Urinary bladder (tissue), 3 donors: ENCODE measurements at regions not wholly inside any gene's neighbourhood (a gene's known extent, or its start where the extent isn't known, plus 50 kb on each side); places are given as distances from the start of the nearest gene placed in this dataset.
"Not testable (repeated sequence)": the region's sequence is repeated elsewhere in the genome, so short reads cannot be mapped to it uniquely, and the experiment has no call there.

ENCODE experiments used
- DNase-seq: peaks from one replicate; pipeline ENCODE4 v3.0.0-alpha.2; 2015; ENCODE audit errors: extremely low spot score
- H3K27ac ChIP-seq: one replicate; pipeline ENCODE4 v1.5.1; 2013; ENCODE audit warnings: low read depth, mild to moderate bottlenecking, moderate library complexity
- H3K36me3 ChIP-seq: one replicate; pipeline ENCODE4 v1.6.1; 2013; ENCODE audit warnings: mild to moderate bottlenecking, moderate library complexity; ENCODE audit not compliant: insufficient read depth
- H3K4me1 ChIP-seq: one replicate; pipeline ENCODE4 v1.6.1; 2013; ENCODE audit warnings: mild to moderate bottlenecking, moderate library complexity; ENCODE audit not compliant: insufficient read depth
- H3K4me3 ChIP-seq: one replicate; pipeline ENCODE4 v1.5.1; 2013; ENCODE audit warnings: low read depth, low read length
- WGBS: extraction: QIAGEN DNeasy Blood & Tissue Kit; methylation state at CpG from one replicate; pipeline ENCODE4 v1.1.7; 2013; 5-methylcytosine and 5-hydroxymethylcytosine counted together
- donor health status: healthy with polysubstance abuse.
- donor health status: healthy.

GRCh38 chr2:225865468-225865867 is 466.0 kb downstream of the NYAP2 start:
- DNase-seq: no peak
- Histone ChIP-seq H3K4me3 (no peak overlapping the region), H3K36me3 (no peaks in the 10 kb centered on the region), H3K27ac (no peak overlapping the region), H3K4me1 (no peaks in the 10 kb centered on the region)

DNA sequence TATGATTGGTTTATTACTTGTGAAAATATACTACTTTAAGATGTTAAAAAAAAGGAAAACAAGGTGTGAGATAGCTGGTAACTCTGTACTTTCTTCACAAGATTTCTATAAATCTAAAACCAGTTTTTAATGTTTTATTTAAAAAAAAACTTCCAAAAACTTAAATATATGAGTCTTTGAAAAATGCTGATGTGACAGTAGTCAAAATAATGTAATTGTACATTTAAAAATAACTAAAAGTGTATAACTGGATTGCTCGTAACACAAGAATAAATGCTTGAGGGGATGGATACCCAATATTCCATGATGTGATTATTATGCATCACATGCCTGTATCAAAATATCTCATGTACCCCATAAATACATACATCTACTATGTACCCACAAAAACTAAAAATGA is 464.9 kb downstream of the NYAP2 start:
- no peak overlapping the region for H3K4me3 ChIP-seq
- WGBS: 100% methylated on average over 1 of the region's 1 CpG
- DNase-seq: no peak
- no peaks in the 10 kb centered on the region for H3K36me3 ChIP-seq
- no peak overlapping the region for H3K27ac ChIP-seq
- H3K4me1 ChIP-seq: no peaks in the 10 kb centered on the region

DNA sequence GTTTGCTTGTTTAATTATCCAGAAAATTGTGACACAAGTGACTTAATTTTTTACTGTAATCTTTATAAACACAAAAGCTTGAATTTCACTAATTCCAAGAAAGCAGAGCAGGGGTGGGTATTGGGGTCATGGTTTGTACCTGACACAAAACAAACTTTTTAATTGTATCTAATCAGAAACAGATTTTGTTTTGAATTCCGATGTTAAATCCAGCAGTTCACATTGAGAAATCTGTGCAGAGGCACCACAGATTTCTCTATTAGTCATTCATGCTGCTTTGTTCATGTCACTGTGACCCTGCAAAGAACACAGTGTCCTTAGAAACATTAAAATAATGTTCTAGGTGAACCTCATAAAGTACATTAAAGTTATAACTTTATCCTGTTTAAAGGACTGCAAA is 443.4 kb downstream of the NYAP2 start:
- no peak overlapping the region for H3K27ac ChIP-seq
- no peaks in the 10 kb centered on the region for H3K4me1 ChIP-seq
- H3K36me3 ChIP-seq: no peaks in the 10 kb centered on the region
- WGBS: 47% methylated on average over 1 of the region's 1 CpG
- DNase-seq: no peak
- H3K4me3 ChIP-seq: no peak overlapping the region

GRCh38 chr2:225841314-225841713 is 441.8 kb downstream of the NYAP2 start:
- no peaks in the 10 kb centered on the region for H3K4me1 ChIP-seq
- no peak overlapping the region for H3K27ac ChIP-seq
- WGBS: 41% methylated on average over 1 of the region's 1 CpG

DNA sequence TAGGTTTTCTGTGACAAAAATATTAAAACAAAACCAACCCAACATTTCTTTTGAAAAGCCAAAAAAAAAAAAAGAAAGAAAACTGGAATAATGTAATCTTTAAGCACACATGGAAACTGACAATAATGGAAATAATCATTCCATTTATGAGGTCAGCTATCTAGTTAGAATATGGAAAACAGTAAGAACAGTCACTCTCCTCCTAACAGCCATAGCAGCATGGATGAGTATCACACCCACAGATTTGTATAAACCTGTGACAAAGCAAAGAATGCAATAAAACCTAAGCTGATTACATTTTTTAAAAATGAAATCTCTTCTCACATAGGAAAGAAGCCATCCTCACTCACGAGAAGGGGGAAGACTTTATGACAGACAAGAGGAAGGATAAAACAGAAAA is 437.8 kb downstream of the NYAP2 start:
- Histone ChIP-seq H3K27ac (no peak overlapping the region), H3K4me1 (no peaks in the 10 kb centered on the region), H3K4me3 (no peak overlapping the region), H3K36me3 (no peaks in the 10 kb centered on the region)
- DNase-seq: no peak
- 52% methylated on average over 1 of the region's 1 CpG for WGBS

More at GRCh38 chr2:225841314-225841713, 441.8 kb downstream of the NYAP2 start:
- no peak for DNase-seq
- Histone ChIP-seq H3K36me3 (no peaks in the 10 kb centered on the region), H3K4me3 (no peak overlapping the region)

GRCh38 chr2:225824748-225825449 is 425.4 kb downstream of the NYAP2 start:
- H3K4me3 ChIP-seq: no peak overlapping the region
- H3K4me1 ChIP-seq: no peaks in the 10 kb centered on the region
- no peak for DNase-seq
- H3K36me3 ChIP-seq: no peaks in the 10 kb centered on the region
- WGBS: 90% methylated on average over 11 of the region's 11 CpGs
- H3K27ac ChIP-seq: no peak overlapping the region

- no peak for DNase-seq
- 92% methylated on average over 2 of the region's 2 CpGs for WGBS
- no peak overlapping the region for H3K4me3 ChIP-seq
- no peaks in the 10 kb centered on the region for H3K4me1 ChIP-seq
- H3K36me3 ChIP-seq: no peaks in the 10 kb centered on the region
- H3K27ac ChIP-seq: no peak overlapping the region
These were observed 421.8 kb downstream of the NYAP2 start for GRCh38 chr2:225821351-225821750.

GRCh38 chr2:225820826-225821225 is 421.3 kb downstream of the NYAP2 start:
- WGBS: 45% methylated on average over 7 of the region's 7 CpGs

GRCh38 chr2:225814554-225814953 is 415.0 kb downstream of the NYAP2 start:
- no peak for DNase-seq
- Histone ChIP-seq H3K4me3 (no peak overlapping the region), H3K36me3 (no peaks in the 10 kb centered on the region), H3K27ac (no peak overlapping the region), H3K4me1 (no peaks in the 10 kb centered on the region)

More at GRCh38 chr2:225820826-225821225, 421.3 kb downstream of the NYAP2 start:
- H3K36me3 ChIP-seq: no peaks in the 10 kb centered on the region
- H3K27ac ChIP-seq: no peak overlapping the region
- H3K4me1 ChIP-seq: no peaks in the 10 kb centered on the region
- DNase-seq: no peak
- no peak overlapping the region for H3K4me3 ChIP-seq

DNA sequence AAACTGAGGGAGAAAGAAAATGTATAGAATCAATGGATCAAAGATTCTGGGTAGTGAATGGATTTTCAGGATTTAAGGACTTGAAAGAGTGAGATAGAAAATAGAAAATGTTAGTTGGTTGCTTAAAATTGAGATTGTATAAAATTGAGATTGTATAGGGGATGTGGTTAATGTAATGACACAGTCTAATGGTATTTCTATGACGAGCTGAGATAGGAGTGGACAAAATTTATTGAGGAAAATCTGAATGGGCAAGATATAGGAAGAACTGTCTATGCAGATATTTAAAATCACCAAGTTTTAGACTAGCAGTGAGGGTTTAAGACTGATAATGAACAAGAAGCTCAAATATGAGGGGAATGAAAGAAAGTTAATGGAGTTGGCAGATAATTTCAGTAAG is 406.6 kb downstream of the NYAP2 start:
- H3K4me3 ChIP-seq: no peak overlapping the region
- WGBS: 61% methylated on average over 1 of the region's 1 CpG
- H3K4me1 ChIP-seq: no peaks in the 10 kb centered on the region
- H3K36me3 ChIP-seq: no peaks in the 10 kb centered on the region
- no peak for DNase-seq
- no peak overlapping the region for H3K27ac ChIP-seq

DNA sequence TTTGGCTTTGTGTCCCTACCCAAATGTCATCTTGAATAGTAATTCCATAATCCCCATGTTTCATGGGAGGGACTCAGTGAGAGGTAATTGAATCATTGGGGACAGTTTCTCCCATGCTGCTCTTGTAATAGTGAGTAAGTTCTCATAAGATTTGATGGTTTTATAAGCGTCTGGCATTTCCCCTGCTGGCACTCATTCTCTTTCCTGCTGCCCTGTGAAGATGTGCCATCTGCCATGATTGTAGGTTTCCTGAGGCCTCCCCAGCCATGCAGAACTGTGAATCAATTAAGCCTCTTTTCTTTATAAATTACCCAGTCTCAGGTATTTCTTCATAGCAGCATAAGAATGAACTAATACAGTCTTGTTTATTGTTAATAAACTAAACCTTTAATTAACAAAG is 402.6 kb downstream of the NYAP2 start:
- H3K4me3 ChIP-seq, DNase-seq, H3K36me3 ChIP-seq, H3K4me1 ChIP-seq, H3K27ac ChIP-seq: not testable (repeated sequence)
- 83% methylated on average over 1 of the region's 1 CpG for WGBS

GRCh38 chr2:225797394-225797793 is 397.9 kb downstream of the NYAP2 start:
- 72% methylated on average over 2 of the region's 2 CpGs for WGBS
- H3K4me1 ChIP-seq: no peaks in the 10 kb centered on the region
- no peaks in the 10 kb centered on the region for H3K36me3 ChIP-seq
- H3K27ac ChIP-seq: no peak overlapping the region
- H3K4me3 ChIP-seq: no peak overlapping the region
- DNase-seq: no peak

- 95% methylated on average over 2 of the region's 2 CpGs for WGBS
- no peak for DNase-seq
- Histone ChIP-seq H3K4me3 (no peak overlapping the region), H3K27ac (no peak overlapping the region), H3K4me1 (no peaks in the 10 kb centered on the region), H3K36me3 (no peaks in the 10 kb centered on the region)
These were observed 395.3 kb downstream of the NYAP2 start for GRCh38 chr2:225794652-225795400.

DNA sequence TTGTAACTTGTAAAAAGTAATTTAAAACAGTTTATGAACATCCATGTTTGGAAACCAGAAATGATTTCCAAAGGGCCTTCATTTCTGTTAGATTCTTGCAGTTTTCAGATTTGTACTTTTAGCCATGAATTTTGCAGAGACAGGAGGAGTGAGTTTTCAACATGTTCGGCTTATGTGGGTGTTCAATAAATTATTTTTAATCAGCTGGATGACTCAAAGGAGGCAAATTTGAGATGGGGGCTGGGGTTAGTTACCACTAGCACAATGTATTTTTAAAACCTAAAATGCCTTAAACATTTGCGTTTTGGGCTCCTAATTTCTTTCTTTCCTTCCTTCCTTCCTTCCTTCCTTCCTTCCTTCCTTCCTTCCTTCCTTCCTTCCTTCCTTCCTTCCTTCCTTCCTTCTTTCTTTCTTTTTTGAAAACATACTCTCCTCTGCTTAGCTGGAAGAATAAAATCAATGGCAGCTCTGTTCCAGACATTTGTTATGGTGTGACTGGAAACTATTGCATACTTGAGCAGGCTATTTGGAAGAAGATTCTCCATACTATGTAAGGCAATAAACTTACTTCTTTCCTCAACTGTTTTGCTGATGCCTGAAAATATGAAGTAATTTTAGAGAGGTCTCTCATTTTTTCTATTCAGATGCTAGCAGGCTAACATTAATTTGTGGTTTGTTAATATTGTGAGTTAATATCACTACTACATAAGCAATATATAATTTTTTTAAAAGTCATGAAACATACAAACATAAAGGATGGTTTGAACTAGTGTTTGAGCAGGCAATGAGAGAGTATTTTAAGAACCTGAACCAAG is 394.4 kb downstream of the NYAP2 start:
- DNase-seq: no peak
- H3K4me3 ChIP-seq: no peak overlapping the region
- H3K4me1 ChIP-seq: no peaks in the 10 kb centered on the region
- 66% methylated on average over 2 of the region's 2 CpGs for WGBS
- H3K27ac ChIP-seq: no peak overlapping the region
- no peaks in the 10 kb centered on the region for H3K36me3 ChIP-seq
